HG03565 (cell line): ENCODE measurements at regions not wholly inside any gene's neighbourhood (a gene's known extent, or its start where the extent isn't known, plus 50 kb on each side); places are given as distances from the start of the nearest gene placed in this dataset.
"Not testable (repeated sequence)": the region's sequence is repeated elsewhere in the genome, so short reads cannot be mapped to it uniquely, and the experiment has no call there.

Source experiments
- ATAC-seq: cut with Tn5 transposase; IDR thresholded peaks from one replicate; pipeline ENCODE4 v1.9.1; 2021; ENCODE audit warnings: mild to moderate bottlenecking, moderate library complexity; ENCODE audit not compliant: unreplicated experiment

DNA sequence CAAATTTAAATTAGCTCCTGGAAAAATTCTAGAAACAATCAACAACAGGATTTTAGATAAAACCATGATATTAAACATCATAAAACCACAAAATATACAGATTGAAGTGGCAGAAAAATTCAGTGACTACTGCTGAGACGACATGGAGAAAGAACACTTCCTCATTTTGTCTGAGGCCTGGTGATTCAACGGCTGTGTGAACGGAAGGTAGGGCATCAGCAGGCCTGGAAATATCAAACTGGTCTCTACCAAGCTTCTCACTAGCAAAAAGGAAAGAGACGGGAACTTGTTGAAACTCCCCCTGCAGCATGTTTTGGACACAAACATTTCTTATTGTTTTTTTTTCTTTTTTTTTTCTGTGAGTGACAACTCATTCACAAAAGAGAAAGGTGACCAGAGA is 58.0 kb upstream of the AHI1 start:
- peak; percentile 51 for ATAC-seq

DNA sequence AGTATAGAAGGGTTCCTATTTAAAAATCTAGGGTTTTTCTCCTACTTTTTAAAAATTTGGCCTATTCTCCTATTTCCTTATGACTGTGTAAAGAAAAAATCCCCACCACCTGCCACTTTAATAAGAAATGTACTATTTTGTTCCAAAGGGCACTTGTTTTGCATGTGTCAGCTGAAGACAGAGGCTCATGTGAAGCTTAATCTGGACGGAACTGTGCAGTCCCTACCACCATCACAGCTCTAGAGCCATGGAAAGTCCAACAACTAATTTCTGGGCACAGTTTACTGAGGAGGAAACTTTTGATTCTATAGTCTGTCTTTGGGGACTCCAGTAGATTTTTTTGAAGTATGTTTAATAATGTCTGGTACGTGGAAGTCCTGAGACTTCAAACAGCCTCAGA is 60.0 kb upstream of the AHI1 start:
- ATAC-seq, result no peak

DNA sequence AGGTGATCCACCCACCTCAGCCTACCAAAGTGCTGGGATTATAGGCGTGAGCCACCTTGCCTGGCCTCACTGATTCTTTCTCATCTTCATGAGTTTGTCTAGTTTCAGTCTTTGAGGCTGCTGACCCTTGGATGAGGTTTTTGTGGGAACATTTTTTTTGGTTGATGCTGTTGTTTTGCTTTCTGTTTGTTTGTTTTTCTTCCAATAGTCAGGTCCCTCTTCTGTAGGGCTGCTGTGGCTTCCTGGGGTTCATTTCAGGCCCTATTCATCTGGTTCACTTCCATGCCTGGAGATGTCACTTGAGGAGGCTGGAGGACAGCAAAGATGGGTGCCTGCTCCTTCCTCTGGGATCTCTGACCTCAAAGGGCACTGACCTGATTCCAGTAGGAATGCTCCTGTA is 68.1 kb upstream of the AHI1 start:
- ATAC-seq, result not testable (repeated sequence)

DNA sequence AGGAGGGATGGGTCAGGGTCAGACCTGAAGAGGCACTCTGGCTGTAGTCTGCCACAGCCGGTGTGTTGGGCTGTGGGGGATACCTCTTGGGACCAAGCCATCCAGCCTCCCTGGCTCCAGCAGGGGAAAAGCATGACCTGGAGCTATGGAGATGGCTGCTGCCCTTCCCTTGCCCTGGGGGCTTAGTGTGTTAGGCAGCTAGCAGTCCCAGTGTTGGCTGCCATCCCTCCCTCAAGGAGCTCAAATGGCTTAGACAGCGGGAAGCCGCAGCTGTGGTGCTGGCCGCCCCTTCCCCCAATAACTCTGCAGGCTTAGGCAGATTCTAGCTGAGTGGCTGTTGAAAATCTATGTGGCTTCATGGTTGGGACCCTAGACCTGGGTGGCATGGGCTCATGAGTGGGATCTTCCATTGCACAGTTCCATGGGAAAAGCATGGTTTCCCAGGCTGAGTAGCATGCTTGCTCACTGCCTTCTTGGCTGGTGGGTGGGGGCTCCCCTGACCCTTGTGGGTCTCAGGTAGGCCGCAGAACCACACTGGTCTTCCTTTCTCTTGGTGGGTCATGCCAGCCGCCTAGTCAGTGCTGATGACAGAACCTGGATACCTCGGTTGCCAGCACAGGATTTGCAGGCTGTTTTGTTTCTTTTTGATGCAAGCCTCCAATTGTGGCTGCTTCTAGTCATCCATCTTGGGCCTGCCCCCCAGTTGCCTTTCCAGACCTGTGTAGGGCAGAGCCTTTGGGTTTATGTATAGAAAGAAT is 69.0 kb upstream of the AHI1 start:
- ATAC-seq, result no peak

DNA sequence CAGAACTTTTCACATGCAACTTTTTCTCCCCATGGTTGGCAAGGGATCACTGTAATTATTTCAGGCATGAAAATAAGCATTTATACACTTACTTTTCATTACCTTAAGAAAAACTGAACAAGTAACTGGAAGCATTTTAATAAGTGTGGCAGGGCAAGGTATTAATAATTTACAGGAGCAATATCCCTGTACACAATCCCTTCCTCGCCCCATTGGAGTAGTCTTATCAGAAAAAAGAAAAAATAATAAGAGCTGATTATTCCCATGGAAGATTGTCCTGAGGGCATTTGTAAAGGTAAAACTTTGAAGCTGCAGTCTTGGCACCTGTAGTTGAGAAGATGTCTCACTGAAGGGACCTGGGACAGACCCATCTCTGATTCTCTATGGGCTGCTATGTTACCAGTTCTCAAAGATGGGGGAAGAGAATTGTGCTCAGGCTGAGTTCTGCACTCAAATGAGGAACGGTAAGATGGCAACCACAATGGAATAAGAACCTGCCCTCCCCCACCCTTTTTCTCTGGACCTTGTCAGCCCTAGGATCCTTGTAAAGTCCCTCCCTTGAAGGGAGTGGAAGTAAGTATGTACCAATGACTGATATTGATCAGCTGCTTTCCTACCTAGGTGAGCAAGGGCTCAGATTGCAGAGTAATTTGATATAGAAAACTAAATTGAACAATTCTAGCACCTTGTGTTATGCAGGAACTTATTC is 70.0 kb upstream of the AHI1 start:
- ATAC-seq, result no peak

DNA sequence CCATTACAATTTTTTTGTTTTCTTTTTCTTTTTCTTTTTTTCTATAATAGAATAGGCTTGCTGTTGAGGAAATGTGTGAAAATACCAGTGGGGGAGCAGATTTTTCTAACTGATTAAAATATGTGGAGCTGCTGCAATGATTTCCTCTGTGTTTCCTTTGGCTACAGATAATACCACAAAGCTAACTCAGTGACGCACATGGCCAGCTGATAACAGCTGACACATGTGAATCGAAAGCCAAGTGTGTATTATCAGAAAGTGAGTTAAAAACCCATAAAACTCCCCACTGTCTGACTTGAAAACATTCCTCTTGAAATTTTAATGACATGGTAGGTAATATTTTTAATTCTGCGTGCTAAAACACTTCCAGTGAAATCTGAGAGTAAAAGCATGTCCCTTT is 70.8 kb upstream of the AHI1 start:
- no peak for ATAC-seq

DNA sequence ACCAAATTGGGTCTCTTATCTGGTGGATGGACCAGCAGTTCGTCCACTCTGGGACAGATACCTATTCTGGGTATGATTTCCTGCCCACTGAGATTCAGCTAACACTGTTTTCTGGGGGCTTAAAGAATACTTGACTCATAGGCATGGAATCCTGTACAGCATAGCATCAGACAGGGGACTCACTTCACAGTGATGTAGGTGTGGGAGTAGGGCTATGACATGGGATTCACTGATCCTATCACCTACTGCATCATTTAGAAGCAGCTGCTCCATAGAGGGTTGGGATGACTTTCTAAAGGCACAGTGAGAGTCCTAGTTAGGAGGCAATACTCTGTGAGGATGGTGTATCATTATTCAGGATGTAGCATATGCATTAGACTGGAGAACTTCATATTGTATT is 74.5 kb upstream of the AHI1 start:
- ATAC-seq, result no peak

DNA sequence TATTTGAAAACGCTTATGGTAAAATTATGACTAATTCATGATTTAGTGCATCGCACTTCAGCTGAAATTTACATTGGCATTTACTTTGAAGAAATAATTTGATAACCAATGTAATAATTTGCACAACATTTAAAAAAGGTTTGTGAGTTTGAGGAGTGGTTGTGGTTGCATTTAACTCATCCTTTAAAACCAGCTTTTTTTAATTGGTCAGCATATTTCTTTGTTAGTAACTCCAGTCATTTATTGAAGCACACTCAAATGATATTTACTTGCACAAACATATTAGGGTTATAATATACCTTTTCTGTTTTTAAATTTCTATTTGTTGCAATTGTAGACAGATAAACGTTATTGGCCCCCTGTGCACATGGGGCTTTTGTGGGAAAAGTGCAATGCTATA is 78.1 kb upstream of the AHI1 start:
- no peak for ATAC-seq

DNA sequence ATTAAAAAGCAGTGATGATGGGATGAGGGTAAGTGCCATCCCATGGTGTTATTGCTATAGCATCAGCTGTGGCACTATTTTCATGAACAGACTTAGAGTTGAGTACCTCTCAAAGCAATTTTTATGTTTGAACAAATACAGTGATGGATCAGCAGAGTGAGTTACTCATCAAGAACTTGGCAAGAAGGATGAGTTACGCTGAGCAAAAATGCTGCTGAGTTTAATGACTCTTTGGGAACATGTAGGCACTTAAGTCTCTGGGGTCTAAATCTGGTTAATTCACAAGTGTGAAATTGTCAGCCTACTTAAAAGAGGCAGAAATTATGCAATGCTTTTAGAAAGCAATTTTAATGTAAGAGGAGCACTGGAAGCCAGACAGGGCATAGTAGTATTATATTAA is 78.5 kb upstream of the AHI1 start:
- ATAC-seq, result no peak

DNA sequence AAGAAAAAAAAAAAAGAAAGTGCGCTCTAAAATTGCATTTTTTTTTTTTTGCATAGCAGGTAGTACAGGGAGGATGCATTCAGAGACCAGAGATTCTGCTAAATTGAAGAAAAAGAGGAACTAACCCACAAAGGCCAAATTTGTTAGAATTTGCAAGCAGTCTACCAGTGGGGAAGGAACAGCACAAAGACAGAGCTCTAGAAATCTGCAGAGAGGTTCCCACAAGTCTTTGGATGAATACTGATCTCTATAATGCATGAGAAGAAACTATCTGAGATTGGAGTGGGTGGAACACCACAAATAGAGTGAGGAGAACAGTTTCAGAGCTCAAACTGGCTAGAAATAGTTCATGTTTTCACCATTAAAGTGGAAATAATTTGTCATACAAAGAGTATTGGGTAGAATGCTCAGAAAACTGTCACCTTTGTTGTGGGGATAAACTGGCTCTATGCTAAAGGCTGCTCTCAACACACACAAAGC is 79.6 kb upstream of the AHI1 start:
- peak; percentile 93 for ATAC-seq

DNA sequence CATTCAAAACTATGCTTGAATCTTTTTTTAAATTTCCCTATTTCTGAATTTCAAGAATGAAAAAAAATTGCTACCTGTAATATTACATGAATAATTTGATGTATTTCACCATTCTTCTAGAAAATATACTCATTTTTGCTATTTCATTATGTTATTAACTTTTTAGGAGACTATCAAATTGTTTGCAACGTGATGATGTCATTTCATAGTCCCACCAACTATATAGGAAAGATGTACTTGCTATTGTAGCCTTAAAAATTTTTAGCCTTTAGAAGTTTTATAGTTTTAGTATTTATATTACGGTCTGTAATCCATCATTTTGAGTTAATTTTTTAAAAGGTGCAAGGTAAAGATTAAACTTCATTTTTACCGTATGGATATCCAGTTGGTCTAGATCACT is 81.4 kb upstream of the AHI1 start:
- ATAC-seq, result no peak

DNA sequence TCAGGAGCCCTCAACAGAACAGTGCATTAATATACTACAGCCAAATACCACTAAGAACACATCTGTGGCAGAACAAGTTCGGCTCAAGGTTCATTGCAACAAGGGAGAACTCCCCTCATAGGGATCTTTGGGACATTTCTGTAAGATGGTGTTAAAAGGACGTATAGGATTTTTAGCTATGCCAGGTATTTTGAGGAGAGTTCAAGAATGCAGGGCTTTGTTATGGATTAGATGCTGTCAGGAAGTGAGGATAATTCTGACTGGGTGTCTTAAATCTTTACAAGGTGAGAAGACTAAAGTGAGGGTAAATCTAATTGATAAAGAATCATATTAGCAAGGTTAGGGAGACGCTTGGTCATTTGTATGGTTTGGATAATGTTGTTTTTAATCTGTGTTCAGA is 83.7 kb upstream of the AHI1 start:
- no peak for ATAC-seq

DNA sequence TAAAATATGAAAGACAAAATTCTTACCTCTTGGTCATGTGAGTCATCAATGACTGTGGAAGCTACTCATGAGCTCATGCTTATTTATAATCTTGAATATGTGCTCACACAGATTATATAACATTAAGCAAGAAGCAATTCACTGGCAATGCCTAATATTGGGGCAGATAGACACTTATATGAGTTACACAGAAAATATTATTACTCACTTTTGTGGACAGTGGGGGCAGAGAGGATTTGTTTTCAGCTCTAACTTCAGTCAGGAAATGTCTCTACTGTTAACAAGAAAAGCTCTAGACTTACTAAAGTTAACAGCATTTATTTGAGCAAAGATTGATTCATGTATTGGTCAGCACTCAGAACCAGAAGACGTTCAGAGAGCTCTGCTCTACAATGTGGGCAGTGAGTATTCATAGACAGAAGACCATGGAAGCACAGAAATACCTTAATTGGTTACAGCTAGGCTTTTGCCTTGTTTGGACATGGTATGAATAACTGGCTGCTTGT is 85.8 kb upstream of the AHI1 start:
- ATAC-seq, result no peak

DNA sequence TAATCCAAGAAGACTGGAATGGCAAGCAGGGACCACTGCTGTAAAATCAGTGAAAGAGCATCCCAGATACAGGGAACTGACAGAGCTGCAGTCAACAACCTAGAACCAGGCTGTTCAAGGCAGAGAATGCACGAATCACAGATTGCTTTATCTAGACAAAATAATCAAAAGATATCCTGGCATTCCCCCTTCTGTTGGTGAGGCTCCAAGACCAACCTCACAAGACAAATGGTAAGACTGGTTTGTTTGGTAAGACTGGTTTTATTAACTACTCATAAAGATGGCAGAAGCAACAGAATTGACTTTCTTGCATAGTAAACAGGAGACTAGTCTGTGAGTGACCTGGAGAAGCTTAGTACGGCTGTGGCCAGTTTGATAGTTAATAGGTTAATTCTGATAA is 88.8 kb upstream of the AHI1 start:
- ATAC-seq, result no peak

DNA sequence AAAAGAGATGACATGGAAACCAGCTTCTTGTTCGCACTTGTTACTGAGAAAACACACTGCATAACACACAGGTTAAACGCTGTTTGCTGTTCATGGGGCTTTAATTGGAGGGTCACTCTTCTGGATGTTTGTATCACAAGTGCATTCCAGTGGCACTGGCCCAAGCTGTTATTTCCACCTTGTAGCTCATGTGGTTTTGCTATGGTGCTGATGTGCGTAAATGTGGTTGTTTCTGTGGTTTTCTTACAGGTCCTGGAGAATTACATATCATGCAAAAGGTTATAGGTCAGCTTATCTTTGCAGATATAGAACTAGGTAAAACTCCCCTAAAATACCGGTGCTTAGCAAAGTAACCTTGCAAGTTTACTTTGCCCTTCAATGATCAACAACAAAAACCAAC is 89.3 kb upstream of the AHI1 start:
- ATAC-seq, result no peak

DNA sequence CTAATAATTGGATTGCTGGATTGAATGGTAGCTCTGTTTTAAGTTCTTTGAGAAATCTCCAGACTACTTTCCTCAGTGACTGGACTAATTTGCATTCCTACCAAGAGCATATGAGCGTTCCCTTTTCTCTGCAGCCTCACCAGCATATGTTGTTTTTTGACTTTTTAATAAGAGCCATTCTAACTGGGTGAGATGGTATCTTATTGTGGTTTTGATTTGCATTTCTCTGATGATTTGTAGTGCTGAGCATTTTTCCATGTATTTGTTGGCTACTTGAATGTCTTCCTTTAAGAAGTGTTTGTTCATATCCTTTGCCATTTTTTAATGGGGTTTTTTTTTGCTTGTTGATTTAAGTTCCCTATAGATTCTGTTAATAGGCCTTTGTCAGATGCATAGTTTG is 94.7 kb upstream of the AHI1 start:
- ATAC-seq, result no peak

DNA sequence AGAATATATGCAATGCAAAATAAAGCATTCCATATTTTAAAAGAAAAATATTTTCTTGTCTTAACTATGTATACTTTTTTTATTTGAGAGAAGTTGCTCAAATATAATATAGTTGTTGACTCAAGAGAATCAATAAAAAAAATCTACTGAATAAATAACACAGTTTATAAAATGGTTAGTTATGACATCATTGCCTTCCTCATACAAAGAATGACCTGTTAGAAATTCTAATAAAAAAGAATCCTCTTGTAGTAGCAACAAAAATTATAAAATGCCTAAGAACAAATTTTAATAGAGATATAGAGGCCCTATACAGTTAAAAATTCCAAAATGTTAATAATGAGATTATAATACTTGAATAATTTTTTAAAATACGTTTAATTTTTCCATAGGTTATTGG is 96.5 kb upstream of the AHI1 start:
- no peak for ATAC-seq

DNA sequence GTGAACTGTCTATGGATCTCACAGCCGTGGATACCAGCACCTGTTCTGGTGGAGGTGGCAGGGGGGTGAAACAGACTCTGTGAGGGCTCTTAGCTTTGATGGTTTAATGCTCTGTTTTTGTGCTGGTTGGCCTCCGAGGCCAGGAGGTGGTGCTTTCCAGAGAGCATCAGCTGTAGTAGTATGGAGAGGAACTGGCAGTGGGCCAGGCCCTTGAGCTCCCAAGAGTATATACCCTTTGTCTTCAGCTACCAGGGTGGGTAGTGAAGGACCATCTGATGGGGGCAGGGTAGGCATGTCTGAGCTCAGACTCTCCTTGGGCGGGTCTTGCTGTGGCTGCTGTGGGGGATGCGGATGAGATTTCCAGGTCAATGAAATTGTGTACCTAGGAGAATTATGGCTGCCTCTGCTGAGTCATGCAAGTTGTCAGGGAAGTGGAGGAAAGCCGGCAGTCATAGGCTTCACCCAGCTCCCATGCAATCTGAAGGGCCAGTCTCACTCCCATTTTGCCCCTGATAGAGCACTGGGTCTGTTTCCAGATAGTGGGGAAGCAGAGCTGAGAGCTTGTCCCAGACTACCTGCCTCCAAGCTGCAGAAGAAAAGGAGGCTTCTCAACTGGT is 102.7 kb upstream of the AHI1 start:
- no peak for ATAC-seq

DNA sequence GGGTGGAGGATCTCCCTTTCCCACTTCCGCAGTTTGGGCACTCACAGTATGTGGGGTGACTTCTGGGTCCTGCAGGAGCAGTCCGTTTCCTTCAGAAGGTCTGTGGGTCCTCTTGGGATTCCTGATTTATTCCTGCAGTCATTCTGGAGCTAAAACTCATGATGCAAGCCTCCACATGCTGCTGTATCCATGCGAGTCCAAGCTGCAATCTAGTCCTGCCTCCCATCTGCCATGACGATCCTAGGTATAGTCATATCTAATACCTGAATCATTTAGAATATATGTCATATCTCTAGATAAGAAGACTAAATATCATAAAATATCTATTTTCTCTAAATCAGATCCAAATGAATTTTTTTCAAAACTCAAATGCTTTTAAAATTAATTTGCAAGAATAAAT is 103.4 kb upstream of the AHI1 start:
- no peak for ATAC-seq

DNA sequence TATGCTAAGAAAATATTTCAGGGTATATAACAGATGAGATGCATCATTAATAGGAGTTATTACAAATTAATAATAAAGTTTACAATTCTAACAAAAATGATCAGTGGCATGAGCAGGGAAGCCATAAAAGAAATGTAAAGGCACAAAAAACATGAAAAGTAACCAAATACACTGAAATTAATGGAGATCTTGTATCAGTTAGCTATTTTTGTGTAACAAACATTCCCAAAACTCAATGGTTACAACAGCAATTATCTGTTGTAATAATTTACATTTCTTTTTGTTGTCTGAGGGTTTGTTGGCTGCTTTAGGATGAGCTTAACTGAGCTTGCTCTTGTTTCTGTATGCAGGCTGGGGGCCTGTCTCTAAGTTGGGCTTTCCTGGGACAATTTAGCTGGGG is 104.3 kb upstream of the AHI1 start:
- no peak for ATAC-seq

DNA sequence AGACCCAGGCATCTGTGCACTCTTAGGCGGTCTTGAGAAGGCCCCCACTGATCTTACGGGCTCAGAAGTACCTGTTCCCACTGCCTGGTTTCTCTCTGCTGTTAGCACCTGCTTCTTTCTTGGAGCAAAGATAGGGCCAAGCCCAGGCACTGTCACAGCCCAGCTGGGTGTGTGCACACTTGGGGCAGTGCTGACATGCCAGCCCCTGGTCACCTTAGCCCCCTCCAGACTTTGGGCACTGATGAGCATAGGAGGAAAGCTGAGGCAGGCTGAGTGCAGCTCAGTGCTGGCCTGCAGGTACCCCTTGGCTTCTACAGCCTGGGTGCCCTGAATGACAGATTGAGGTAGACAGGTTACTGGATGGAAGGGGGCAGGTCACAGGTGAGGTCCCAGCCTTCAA is 105.7 kb upstream of the AHI1 start:
- ATAC-seq, result no peak
